ENCODE measurements at regions not wholly inside any gene's neighbourhood (a gene's known extent, or its start where the extent isn't known, plus 50 kb on each side); places are given as distances from the start of the nearest gene placed in this dataset.

- intact Hi-C loops (cut with DNase I) = no loop called here
- Histone ChIP-seq H3K4me1 (no peaks in the 10 kb centered on the region), H3K4me3 (no peak overlapping the region), H3K27ac (no peak overlapping the region), H3K9me3 (no peaks in the 10 kb centered on the region), H3K36me3 (no peaks in the 10 kb centered on the region), H3K27me3 (no peaks in the 10 kb centered on the region)
- DNase-seq (no peak), ATAC-seq (no peak)
- no peak for TF ChIP-seq CTCF (IDR thresholded peaks at IDR 0.05)
These were observed 214.5 kb downstream of the TMEM167A start for GRCh38 chr5:82862711-82863110.

DNA sequence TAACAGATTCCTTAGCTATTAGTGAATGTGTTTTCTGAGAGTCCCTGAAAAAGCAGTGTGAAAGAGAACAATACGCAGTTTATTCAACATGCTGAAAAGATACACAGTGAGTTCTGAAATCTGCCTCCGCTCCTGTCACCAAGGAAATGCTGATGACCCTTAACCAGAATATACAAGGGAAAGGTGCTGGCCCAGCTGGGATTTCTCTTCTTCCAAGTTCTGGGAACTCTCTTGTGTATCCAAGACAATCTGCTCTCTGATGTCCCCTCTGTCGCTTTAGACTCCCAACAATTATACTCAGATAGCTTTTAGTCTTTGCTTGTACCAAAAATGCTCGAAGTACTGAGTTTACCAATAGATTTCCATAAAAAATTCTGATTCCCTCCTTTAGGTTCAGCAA is 214.9 kb downstream of the TMEM167A start:
- DNase-seq (no peak), ATAC-seq (no peak)
- no peaks in the 10 kb centered on the region for H3K9me3 ChIP-seq
- H3K27ac ChIP-seq = no peak overlapping the region
- no peaks in the 10 kb centered on the region for H3K36me3 ChIP-seq
- no peak for TF ChIP-seq CTCF (IDR thresholded peaks at IDR 0.05)
- intact Hi-C loops (cut with DNase I) = no loop called here
- H3K27me3 ChIP-seq = no peaks in the 10 kb centered on the region
- no peak overlapping the region for H3K4me3 ChIP-seq
- H3K4me1 ChIP-seq = no peaks in the 10 kb centered on the region

- DNase-seq (peak in 1 of 4 donors; percentile 75), ATAC-seq (no peak)
- Histone ChIP-seq H3K36me3 (no peaks in the 10 kb centered on the region), H3K27ac (no peak overlapping the region), H3K4me1 (no peaks in the 10 kb centered on the region), H3K9me3 (no peaks in the 10 kb centered on the region), H3K4me3 (no peak overlapping the region), H3K27me3 (no peaks in the 10 kb centered on the region)
- no peak for TF ChIP-seq CTCF (IDR thresholded peaks at IDR 0.05)
- intact Hi-C loops (cut with DNase I) = no loop called here
These were observed 215.5 kb downstream of the TMEM167A start for GRCh38 chr5:82861701-82862100.

GRCh38 chr5:82859451-82860140 is 217.6 kb downstream of the TMEM167A start:
- no peaks in the 10 kb centered on the region for H3K9me3 ChIP-seq
- no peaks in the 10 kb centered on the region for H3K4me1 ChIP-seq
- no peak overlapping the region for H3K4me3 ChIP-seq
- no peaks in the 10 kb centered on the region for H3K36me3 ChIP-seq
- intact Hi-C loops (cut with DNase I) = no loop called here
- DNase-seq (peak in 1 of 4 donors; percentile 56), ATAC-seq (no peak)
- TF ChIP-seq CTCF (IDR thresholded peaks at IDR 0.05) = no peak
- H3K27me3 ChIP-seq = no peaks in the 10 kb centered on the region
- H3K27ac ChIP-seq = no peak overlapping the region

- no peak for TF ChIP-seq CTCF (IDR thresholded peaks at IDR 0.05)
- Histone ChIP-seq H3K4me3 (no peak overlapping the region), H3K9me3 (no peaks in the 10 kb centered on the region), H3K36me3 (no peaks in the 10 kb centered on the region), H3K4me1 (no peaks in the 10 kb centered on the region), H3K27me3 (no peaks in the 10 kb centered on the region), H3K27ac (no peak overlapping the region)
- DNase-seq (no peak), ATAC-seq (no peak)
- intact Hi-C loops (cut with DNase I) = no loop called here
These were observed 218.8 kb downstream of the TMEM167A start for GRCh38 chr5:82858151-82859025.
